ENCODE measurements at regions not wholly inside any gene's neighbourhood (a gene's known extent, or its start where the extent isn't known, plus 50 kb on each side); places are given as distances from the start of the nearest gene placed in this dataset.

- Histone ChIP-seq H3K4me3 (ENCODE audit: low read length) (no peak overlapping the region), H3K9me3 (replicated peaks; ENCODE audit: insufficient read depth, low read length) (no peaks in the 10 kb centered on the region), H3K36me3 (replicated peaks; ENCODE audit: insufficient read depth, low read length) (no peaks in the 10 kb centered on the region), H3K4me2 (ENCODE audit: low read depth, low read length) (no peak overlapping the region), H3K27me3 (replicated peaks; ENCODE audit: insufficient read depth, low read length) (no peaks in the 10 kb centered on the region), H4K20me1 (ENCODE audit: insufficient read depth, low read length) (no peaks in the 10 kb centered on the region), H3K79me2 (ENCODE audit: low read length) (no peaks in the 10 kb centered on the region), H3K27ac (ENCODE audit: low read length) (no peak overlapping the region), H3K9ac (ENCODE audit: low read length) (no peak overlapping the region), H2AFZ (ENCODE audit: low read length) (no peak overlapping the region), H3K4me1 (ENCODE audit: low read length) (peaks cover 15% of the 10 kb centered on the region), H3K9me2 (replicated peaks; ENCODE audit: insufficient read depth, low read length) (no peaks in the 10 kb centered on the region), H3F3A (ENCODE audit: insufficient read depth, low read length) (peaks cover 14% of the 10 kb centered on the region)
- no peak for TF ChIP-seq EZH2 (optimal IDR thresholded peaks at IDR 0.05; ENCODE audit: low read depth, low read length)
- TF ChIP-seq EZH2phosphoT487 (IDR thresholded peaks at IDR 0.05; ENCODE audit: low read length) = no peak
- TF ChIP-seq CTCF (IDR thresholded peaks at IDR 0.05; ENCODE audit: low read length) = no peak
- no peak for DNase-seq
Observed at GRCh38 chr5:4011943-4012342, 416.3 kb downstream of the IRX1 start.

DNA sequence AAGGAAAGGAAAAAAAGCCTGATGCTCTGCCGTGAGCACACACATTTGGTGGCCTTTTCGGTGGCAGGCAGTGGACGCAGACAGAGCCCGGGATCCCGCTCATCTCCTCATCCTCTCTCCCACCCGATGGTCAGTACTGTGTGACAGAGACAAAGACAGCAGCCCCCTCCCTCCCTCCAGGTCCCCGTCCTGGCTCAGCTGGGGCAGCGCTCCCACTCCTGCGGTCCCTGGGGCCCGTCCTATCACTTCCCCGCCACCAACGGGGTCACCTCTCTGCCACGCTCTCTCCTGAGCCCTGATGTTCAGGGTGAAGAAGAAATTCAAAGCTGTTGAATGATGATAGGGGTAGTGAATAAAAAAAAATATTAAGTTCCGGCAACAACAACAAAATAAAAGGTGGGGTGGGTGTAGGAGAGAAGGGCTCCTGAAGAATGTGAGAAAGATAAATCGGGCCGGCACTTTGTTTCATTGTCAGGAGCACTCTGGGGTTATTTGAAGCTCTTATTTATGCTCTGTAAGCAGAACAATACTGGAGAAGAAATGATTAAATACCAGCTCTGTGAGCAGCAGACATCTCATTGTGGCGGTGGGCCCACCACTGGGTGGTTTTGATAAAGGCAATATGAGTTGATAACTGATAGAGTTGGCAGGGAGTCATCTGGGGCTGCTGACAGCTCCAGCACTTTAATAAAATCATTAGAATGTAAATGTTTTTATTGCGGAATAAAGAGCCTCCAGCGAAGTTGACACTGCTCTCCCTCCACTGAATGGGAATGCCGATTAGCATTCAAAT lies 417.7 kb downstream of the IRX1 start:
- no peak overlapping the region for H3K4me3 ChIP-seq (ENCODE audit: low read length)
- no peak for DNase-seq

GRCh38 chr5:4015709-4016108 lies 420.1 kb downstream of the IRX1 start:
- H3K36me3 ChIP-seq (replicated peaks; ENCODE audit: insufficient read depth, low read length) = no peaks in the 10 kb centered on the region
- H3F3A ChIP-seq (ENCODE audit: insufficient read depth, low read length) = peaks cover 20% of the 10 kb centered on the region
- DNase-seq = peak; percentile 90
- H3K9me2 ChIP-seq (replicated peaks; ENCODE audit: insufficient read depth, low read length) = no peaks in the 10 kb centered on the region
- H3K4me2 ChIP-seq (ENCODE audit: low read depth, low read length) = peak overlapping the region; percentile 73
- H4K20me1 ChIP-seq (ENCODE audit: insufficient read depth, low read length) = no peaks in the 10 kb centered on the region
- peaks cover 22% of the 10 kb centered on the region for H3K4me1 ChIP-seq (ENCODE audit: low read length)
- H3K4me3 ChIP-seq (ENCODE audit: low read length) = peak overlapping the region; percentile 44
- TF ChIP-seq EZH2phosphoT487 (IDR thresholded peaks at IDR 0.05; ENCODE audit: low read length) (no peak), EZH2 (optimal IDR thresholded peaks at IDR 0.05; ENCODE audit: low read depth, low read length) (no peak), CTCF (IDR thresholded peaks at IDR 0.05; ENCODE audit: low read length) (no peak)
- H3K9me3 ChIP-seq (replicated peaks; ENCODE audit: insufficient read depth, low read length) = no peaks in the 10 kb centered on the region
- peak overlapping the region; percentile 47; the same call in 1 of the 2 replicates for H3K9ac ChIP-seq (ENCODE audit: low read length)
- H3K27me3 ChIP-seq (replicated peaks; ENCODE audit: insufficient read depth, low read length) = no peaks in the 10 kb centered on the region
- peak overlapping the region; percentile 50 for H2AFZ ChIP-seq (ENCODE audit: low read length)
- H3K27ac ChIP-seq (ENCODE audit: low read length) = peak overlapping the region; percentile 94
- H3K79me2 ChIP-seq (ENCODE audit: low read length) = no peaks in the 10 kb centered on the region

More for the DNA sequence above, 417.7 kb downstream of the IRX1 start:
- H3K4me1 ChIP-seq (ENCODE audit: low read length) = peaks cover 22% of the 10 kb centered on the region
- H3K9me2 ChIP-seq (replicated peaks; ENCODE audit: insufficient read depth, low read length) = no peaks in the 10 kb centered on the region
- no peaks in the 10 kb centered on the region for H3K27me3 ChIP-seq (replicated peaks; ENCODE audit: insufficient read depth, low read length)
- H3K27ac ChIP-seq (ENCODE audit: low read length) = no peak overlapping the region
- H3K79me2 ChIP-seq (ENCODE audit: low read length) = no peaks in the 10 kb centered on the region
- no peaks in the 10 kb centered on the region for H3K36me3 ChIP-seq (replicated peaks; ENCODE audit: insufficient read depth, low read length)
- TF ChIP-seq EZH2 (optimal IDR thresholded peaks at IDR 0.05; ENCODE audit: low read depth, low read length) (no peak), CTCF (IDR thresholded peaks at IDR 0.05; ENCODE audit: low read length) (no peak), EZH2phosphoT487 (IDR thresholded peaks at IDR 0.05; ENCODE audit: low read length) (no peak)
- no peak overlapping the region for H3K9ac ChIP-seq (ENCODE audit: low read length)
- H3K4me2 ChIP-seq (ENCODE audit: low read depth, low read length) = no peak overlapping the region
- no peak overlapping the region for H2AFZ ChIP-seq (ENCODE audit: low read length)
- no peaks in the 10 kb centered on the region for H3K9me3 ChIP-seq (replicated peaks; ENCODE audit: insufficient read depth, low read length)
- no peaks in the 10 kb centered on the region for H4K20me1 ChIP-seq (ENCODE audit: insufficient read depth, low read length)
- peaks cover 20% of the 10 kb centered on the region for H3F3A ChIP-seq (ENCODE audit: insufficient read depth, low read length)

Data from MM.1S (cell line).